Neutrophil (primary cell): ENCODE measurements at regions not wholly inside any gene's neighbourhood (a gene's known extent, or its start where the extent isn't known, plus 50 kb on each side); places are given as distances from the start of the nearest gene placed in this dataset.

Experiments
- H3K27ac ChIP-seq: fragments of 200-600 bp; sonication (generic); 2 replicates; pipeline ENCODE4 v1.5.1; 2016; ENCODE audit warnings: mild to moderate bottlenecking, moderate library complexity
- H3K27me3 ChIP-seq: fragments of 200-600 bp; sonication (generic); 2 replicates; pipeline ENCODE4 v1.6.0; 2016; ENCODE audit warnings: mild to moderate bottlenecking
- H3K36me3 ChIP-seq: fragments of 200-600 bp; sonication (generic); 2 replicates; pipeline ENCODE4 v1.5.1; 2017
- H3K4me1 ChIP-seq, 2 experiments: fragments of 200-600 bp in 1 of 2; sonication (generic) in 1 of 2; 1 replicate in 1 of 2; 2 replicates in 1 of 2; pipeline versions ENCODE4 v1.5.1 to v1.6.1; 2013 to 2016; ENCODE audit warnings: low read depth in 1 of 2, low read length in 1 of 2, mild to moderate bottlenecking in 1 of 2, moderate library complexity in 1 of 2; ENCODE audit not compliant: control insufficient read depth in 1 of 2, insufficient read depth in 1 of 2
- H3K4me3 ChIP-seq, 2 experiments: fragments of 200-600 bp in 1 of 2; sonication (generic) in 1 of 2; 1 replicate in 1 of 2; 2 replicates in 1 of 2; pipeline ENCODE4 v1.5.1; 2013 to 2016; ENCODE audit warnings: low read depth in 1 of 2, low read length in 1 of 2, mild to moderate bottlenecking in 1 of 2, moderate library complexity in 1 of 2
- H3K9me3 ChIP-seq: fragments of 200-600 bp; sonication (generic); 2 replicates; pipeline ENCODE4 v1.5.1; 2016
- TF ChIP-seq, protein P1 (sequence below): fragments of 200-600 bp; sonication (generic); IDR thresholded peaks from 2 replicates; pipeline ENCODE4 v1.5.1; 2016; ENCODE audit warnings: antibody characterized with exemption

DNA sequence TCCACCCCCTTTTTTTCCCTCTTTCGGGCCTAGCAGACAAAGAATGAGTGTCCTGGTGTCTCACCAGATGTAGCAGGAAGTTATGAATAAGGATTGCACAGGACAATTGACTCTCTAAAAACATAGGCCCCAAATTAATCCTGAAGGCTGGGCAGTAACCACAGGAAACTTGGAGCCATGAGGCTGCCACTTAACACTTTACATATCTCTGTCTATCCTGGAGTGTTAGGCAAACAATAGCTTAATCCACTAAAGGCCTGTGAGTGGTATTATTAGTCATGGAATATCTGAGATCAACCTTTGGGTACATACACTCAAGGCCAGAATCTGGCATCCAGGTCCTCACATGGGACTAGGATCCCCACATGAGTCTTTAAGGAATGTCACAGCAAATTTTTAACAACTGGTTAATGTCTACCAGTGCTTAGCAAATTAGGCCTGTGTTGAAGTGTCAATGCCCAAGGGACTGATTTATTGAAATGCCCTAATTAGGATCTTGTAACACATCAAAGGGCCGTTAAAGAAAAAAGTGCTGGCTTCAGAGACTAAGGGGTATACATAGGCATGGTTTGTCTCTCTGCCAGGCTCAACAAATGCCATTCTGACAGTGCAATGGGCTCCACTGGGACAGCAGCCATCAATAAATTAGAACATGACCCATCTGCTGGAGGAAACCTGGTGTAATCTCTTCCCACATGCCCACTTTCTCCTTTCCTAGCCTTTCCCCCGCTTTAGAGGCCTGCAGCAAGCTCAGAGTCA lies 196.7 kb upstream of the TBX20 start:
- H3K4me3 ChIP-seq, result no peak overlapping the region
- peaks cover 31% of the 10 kb centered on the region for H3K27me3 ChIP-seq
- no peak overlapping the region for H3K27ac ChIP-seq
- no peaks in the 10 kb centered on the region for H3K9me3 ChIP-seq
- no peaks in the 10 kb centered on the region for H3K36me3 ChIP-seq
- H3K4me1 ChIP-seq, result no peaks in the 10 kb centered on the region
- TF ChIP-seq, protein P1, sequence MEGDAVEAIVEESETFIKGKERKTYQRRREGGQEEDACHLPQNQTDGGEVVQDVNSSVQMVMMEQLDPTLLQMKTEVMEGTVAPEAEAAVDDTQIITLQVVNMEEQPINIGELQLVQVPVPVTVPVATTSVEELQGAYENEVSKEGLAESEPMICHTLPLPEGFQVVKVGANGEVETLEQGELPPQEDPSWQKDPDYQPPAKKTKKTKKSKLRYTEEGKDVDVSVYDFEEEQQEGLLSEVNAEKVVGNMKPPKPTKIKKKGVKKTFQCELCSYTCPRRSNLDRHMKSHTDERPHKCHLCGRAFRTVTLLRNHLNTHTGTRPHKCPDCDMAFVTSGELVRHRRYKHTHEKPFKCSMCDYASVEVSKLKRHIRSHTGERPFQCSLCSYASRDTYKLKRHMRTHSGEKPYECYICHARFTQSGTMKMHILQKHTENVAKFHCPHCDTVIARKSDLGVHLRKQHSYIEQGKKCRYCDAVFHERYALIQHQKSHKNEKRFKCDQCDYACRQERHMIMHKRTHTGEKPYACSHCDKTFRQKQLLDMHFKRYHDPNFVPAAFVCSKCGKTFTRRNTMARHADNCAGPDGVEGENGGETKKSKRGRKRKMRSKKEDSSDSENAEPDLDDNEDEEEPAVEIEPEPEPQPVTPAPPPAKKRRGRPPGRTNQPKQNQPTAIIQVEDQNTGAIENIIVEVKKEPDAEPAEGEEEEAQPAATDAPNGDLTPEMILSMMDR, result no peak

GRCh38 chr7:35448486-35448885 lies 194.6 kb upstream of the TBX20 start:
- TF ChIP-seq, protein P1, result no peak
- Histone ChIP-seq H3K9me3 (no peaks in the 10 kb centered on the region), H3K4me3 (no peak overlapping the region), H3K27me3 (peaks cover 10% of the 10 kb centered on the region), H3K27ac (no peak overlapping the region), H3K36me3 (no peaks in the 10 kb centered on the region), H3K4me1 (no peaks in the 10 kb centered on the region)

- peaks cover 8% of the 10 kb centered on the region for H3K27me3 ChIP-seq
- no peaks in the 10 kb centered on the region for H3K36me3 ChIP-seq
- TF ChIP-seq, protein P1, result no peak
- H3K4me1 ChIP-seq, result no peaks in the 10 kb centered on the region
- no peak overlapping the region for H3K4me3 ChIP-seq
- no peak overlapping the region for H3K27ac ChIP-seq
- no peaks in the 10 kb centered on the region for H3K9me3 ChIP-seq
Measured at GRCh38 chr7:35446091-35446490, 192.2 kb upstream of the TBX20 start.

GRCh38 chr7:35437619-35438275 lies 183.8 kb upstream of the TBX20 start:
- H3K27me3 ChIP-seq, result peaks cover 11% of the 10 kb centered on the region
- no peak overlapping the region for H3K27ac ChIP-seq
- H3K4me1 ChIP-seq, result no peaks in the 10 kb centered on the region
- H3K36me3 ChIP-seq, result no peaks in the 10 kb centered on the region
- no peaks in the 10 kb centered on the region for H3K9me3 ChIP-seq
- H3K4me3 ChIP-seq, result no peak overlapping the region
- TF ChIP-seq, protein P1, result no peak

GRCh38 chr7:35436452-35436851 lies 182.6 kb upstream of the TBX20 start:
- H3K4me3 ChIP-seq, result no peak overlapping the region
- no peaks in the 10 kb centered on the region for H3K4me1 ChIP-seq
- peaks cover 6% of the 10 kb centered on the region for H3K27me3 ChIP-seq
- TF ChIP-seq, protein P1, result no peak
- no peak overlapping the region for H3K27ac ChIP-seq
- no peaks in the 10 kb centered on the region for H3K9me3 ChIP-seq
- H3K36me3 ChIP-seq, result no peaks in the 10 kb centered on the region
